RWPE1 (cell line): ENCODE measurements at regions not wholly inside any gene's neighbourhood (a gene's known extent, or its start where the extent isn't known, plus 50 kb on each side); places are given as distances from the start of the nearest gene placed in this dataset.

Source experiments
- CTCF ChIA-PET: fragments of 350-600 bp; sonication (Branson Sonifier 250); formaldehyde crosslinking; extraction: SDS; loops from one replicate; lab custom pipeline; 2021; lab: Yijun Ruan, JAX
- POLR2A ChIA-PET: fragments of 400-600 bp; formaldehyde crosslinking; extraction: SDS; loops from one replicate; lab custom pipeline; 2020; ENCODE audit warnings: antibody characterized with exemption; ENCODE audit not compliant: low non-redundant PET; lab: Yijun Ruan, JAX
- DNase-seq: peaks from one replicate; pipeline ENCODE4 v3.0.0; 2012; ENCODE audit warnings: low spot score
- H3K27ac ChIP-seq: fragments of 450-650 bp; 2 replicates; pipeline ENCODE4 v1.5.1; 2017
- TF ChIP-seq, protein P1 (sequence below): fragments of 450-650 bp; conservative IDR thresholded peaks from 2 replicates; pipeline ENCODE4 v1.5.1; 2017; ENCODE audit warnings: low read depth, mild to moderate bottlenecking

DNA sequence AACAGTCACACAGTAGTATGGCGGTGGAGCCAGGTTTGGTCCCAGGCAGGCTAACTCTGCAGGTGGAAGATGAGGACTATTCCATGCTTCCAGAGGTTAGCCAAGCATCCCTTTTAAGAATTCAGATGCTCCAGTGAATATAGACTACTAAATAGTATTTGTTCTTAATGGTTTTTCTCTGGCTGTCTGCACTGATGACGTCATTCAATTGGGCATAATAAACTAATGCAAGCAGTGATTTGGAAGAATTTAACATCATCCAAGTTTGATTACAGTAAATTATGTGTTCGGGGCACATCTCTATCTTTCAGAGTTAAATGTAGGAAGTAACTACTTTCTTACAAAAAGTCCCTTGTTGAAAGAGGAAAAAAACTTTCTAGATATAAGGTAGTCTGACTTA is 78.8 kb upstream of the RND3 start:
- ChIA-PET CTCF (no interaction called here), POLR2A (no interaction called here)
- no peak overlapping the region for H3K27ac ChIP-seq

DNA sequence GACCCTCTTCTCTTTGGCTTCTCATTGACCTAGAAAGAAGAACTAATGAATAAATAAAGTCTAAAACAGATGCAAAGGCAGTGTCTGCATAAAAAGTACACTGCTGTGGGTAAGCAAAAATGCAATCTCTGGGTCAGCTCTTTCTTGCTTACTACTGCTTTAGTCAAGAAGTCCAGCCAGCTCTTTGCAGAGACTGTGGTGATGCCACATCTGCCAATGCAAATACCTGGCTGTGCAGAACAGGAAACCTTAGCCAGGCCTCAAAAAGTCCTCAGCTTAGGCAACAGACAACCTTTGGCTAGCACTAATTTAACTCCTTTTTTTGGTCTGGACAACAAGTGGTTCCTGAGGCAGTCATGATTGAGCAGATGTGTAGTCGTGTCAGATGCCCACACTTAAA is 73.6 kb upstream of the RND3 start:
- DNase-seq: no peak
- TF ChIP-seq, protein P1, sequence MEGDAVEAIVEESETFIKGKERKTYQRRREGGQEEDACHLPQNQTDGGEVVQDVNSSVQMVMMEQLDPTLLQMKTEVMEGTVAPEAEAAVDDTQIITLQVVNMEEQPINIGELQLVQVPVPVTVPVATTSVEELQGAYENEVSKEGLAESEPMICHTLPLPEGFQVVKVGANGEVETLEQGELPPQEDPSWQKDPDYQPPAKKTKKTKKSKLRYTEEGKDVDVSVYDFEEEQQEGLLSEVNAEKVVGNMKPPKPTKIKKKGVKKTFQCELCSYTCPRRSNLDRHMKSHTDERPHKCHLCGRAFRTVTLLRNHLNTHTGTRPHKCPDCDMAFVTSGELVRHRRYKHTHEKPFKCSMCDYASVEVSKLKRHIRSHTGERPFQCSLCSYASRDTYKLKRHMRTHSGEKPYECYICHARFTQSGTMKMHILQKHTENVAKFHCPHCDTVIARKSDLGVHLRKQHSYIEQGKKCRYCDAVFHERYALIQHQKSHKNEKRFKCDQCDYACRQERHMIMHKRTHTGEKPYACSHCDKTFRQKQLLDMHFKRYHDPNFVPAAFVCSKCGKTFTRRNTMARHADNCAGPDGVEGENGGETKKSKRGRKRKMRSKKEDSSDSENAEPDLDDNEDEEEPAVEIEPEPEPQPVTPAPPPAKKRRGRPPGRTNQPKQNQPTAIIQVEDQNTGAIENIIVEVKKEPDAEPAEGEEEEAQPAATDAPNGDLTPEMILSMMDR: no peak
- ChIA-PET CTCF (no interaction called here), POLR2A (no interaction called here)
- H3K27ac ChIP-seq: no peak overlapping the region

More for the DNA sequence above, 78.8 kb upstream of the RND3 start:
- DNase-seq: no peak
- TF ChIP-seq, protein P1: no peak

DNA sequence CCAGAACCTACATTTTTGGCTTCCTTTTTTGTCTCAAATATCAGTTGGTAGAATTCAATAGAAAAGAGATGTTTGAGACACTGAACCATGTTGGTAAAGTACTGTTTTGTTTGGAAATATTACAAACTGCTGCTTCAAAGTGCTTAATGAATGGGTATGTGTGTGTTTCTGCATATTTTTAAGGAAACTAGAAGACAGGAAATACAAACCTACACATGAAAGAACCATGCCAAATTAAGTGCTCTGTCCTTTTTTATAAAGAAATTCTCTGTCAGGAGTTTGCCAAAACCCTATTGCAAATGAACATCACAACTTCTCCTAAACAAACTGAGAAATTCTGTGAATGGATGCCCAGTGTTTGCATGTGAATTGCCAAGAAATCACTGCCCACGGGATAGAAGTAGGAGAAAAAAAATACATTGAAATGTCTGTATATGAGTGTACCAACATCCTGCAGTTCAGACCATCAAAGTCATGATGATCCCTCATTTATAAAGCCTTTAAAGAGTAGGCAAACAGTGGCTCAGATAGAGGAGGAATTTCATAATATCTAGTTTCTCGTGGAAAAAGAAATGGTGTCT is 69.6 kb upstream of the RND3 start:
- TF ChIP-seq, protein P1: no peak
- H3K27ac ChIP-seq: no peak overlapping the region
- no peak for DNase-seq
- POLR2A ChIA-PET: no interaction called here
- CTCF ChIA-PET: interaction anchor here (0.8 kb wide), 1 partner anchor 15 kb away, joined by 3 read pairs; no protein-coding TSS in a partner anchor

DNA sequence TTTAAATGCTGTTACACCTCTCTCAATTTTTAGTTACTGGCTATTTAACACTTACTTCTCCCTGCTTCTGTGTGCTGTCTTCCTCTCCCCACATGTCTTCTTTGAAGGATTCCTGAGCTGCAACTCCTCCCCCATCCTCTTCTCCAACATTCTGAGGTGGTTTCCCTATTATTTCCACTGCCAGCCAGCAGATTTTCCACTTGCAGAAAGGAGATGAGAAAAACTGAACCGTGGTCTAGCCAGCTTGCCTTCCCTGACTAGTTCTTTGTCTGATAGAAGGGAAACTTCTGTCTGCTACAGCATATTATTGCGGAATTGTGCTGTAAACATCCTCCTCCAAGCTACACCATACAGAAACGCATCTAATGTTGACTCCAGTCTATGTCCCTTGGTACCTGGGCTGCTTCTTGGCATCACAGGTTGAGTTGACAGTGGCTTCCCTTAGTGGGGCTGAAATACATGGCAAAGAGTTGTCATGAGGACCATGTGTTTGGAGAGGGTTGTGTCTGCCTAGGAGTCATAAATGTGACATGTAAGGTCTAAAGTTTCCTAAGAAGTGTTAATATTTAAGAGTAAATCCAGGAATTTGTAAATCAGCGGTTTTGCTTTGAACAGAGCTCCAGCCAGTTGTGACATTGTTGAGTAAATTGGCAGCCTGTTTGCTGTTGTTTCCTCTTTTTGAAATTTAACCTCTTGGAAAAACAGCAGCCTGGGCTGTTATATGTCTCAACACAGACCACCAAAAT is 68.3 kb upstream of the RND3 start:
- POLR2A ChIA-PET: no interaction called here

DNA sequence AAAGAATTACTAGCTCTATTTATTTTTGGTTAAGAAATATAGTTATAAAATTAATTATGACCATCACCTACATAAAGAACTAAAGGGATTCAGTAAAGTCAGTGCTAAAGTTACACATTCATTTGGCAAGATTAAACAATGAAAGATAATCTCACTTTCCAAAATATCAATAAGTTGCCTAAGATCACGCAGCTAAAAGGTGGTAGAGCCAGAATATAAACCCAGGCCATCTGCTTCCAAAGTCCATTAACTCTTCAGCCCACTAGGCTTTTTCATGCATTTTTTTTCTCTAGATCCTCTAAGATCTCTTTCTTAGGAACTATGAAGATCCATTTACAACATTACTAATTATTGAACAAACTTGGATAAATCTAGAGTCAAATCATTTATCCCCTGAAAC is 66.6 kb upstream of the RND3 start:
- H3K27ac ChIP-seq: no peak overlapping the region
- POLR2A ChIA-PET: no interaction called here
- TF ChIP-seq, protein P1: no peak
- no peak for DNase-seq
- CTCF ChIA-PET: interaction anchor here (0.6 kb wide), 1 partner anchor 40 kb away, joined by 3 read pairs; no protein-coding TSS in a partner anchor

More for the DNA sequence above, 68.3 kb upstream of the RND3 start:
- TF ChIP-seq, protein P1: no peak
- CTCF ChIA-PET: interaction anchor here (0.8 kb wide), 1 partner anchor 14 kb away, joined by 3 read pairs; no protein-coding TSS in a partner anchor
- DNase-seq: no peak
- H3K27ac ChIP-seq: no peak overlapping the region

DNA sequence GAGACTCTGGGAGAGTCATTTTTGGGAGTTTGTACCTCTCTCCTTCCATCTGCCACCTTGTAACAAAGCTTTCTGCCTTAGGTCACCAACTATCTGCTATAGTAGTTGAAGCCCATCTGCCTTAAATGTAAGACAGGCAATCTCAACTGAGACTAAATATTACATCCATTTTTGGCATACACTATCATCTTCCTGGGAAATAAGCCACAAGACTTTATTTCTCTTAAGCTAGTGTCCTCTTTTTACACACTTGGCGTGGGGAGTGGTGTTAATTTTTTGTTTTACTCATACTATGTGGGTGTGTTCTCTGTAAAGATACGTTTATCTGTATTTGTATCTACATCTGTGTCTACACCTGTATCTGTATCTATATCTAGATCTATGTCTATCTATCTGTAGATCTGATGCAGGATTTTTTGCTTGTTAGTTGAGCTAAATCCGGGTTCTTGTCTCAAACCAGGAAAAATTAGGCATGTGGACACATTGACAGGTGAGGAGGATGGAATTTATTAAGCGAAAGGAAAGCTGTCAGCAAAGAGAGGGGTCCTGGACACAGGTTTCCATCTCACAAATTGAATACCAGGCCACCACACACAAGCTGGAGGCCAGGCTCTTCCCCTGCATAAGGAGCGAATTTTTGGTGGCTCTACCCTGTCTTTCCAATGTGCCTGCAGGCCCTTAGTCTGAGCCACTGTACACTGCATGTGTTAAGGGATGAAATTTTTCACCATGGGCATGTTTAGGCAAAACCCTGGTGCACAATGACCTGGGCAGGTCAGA is 64.8 kb upstream of the RND3 start:
- ChIA-PET CTCF (no interaction called here), POLR2A (no interaction called here)
- no peak for DNase-seq
- H3K27ac ChIP-seq: no peak overlapping the region
- TF ChIP-seq, protein P1: no peak
